ENCODE measurements at regions not wholly inside any gene's neighbourhood (a gene's known extent, or its start where the extent isn't known, plus 50 kb on each side); places are given as distances from the start of the nearest gene placed in this dataset.

DNA sequence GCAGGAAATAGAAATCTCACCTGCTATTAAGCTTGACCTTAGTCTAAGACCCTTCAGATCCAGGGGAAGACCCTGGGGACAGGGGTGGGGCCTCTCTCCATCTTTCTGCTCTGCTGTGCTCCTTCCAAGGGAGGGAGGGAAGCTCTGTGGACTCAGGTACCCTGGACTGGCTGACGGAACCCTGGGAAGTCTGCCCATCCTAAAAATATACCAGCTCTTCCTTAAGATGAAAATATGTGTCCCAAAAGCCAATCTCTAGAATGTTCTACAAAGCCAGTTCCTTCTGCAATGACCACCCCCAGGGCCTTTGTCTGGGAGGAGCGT lies 73.7 kb downstream of the RTL6 start:
- no peak for FAIRE-seq
- no peak for DNase-seq (ENCODE audit: insufficient read length, low spot score)
- TF ChIP-seq SPI1 (IDR thresholded peaks at IDR 0.05; ENCODE audit: low read depth, low read length) (no peak), PAX5 (IDR thresholded peaks at IDR 0.05; ENCODE audit: insufficient read depth, low read length, severe bottlenecking) (no peak), TAF1 (IDR thresholded peaks at IDR 0.05; ENCODE audit: low read depth, low read length) (no peak), POLR2AphosphoS5 (IDR thresholded peaks at IDR 0.05; ENCODE audit: low read depth, low read length) (no peak), POU2F2 (IDR thresholded peaks at IDR 0.05; ENCODE audit: low read depth, low read length) (no peak), POLR2A (IDR thresholded peaks at IDR 0.05; ENCODE audit: low read depth, low read length) (no peak)

- no peak for FAIRE-seq
- no peak for DNase-seq (ENCODE audit: insufficient read length, low spot score)
- TF ChIP-seq POU2F2 (IDR thresholded peaks at IDR 0.05; ENCODE audit: low read depth, low read length) (no peak), POLR2AphosphoS5 (IDR thresholded peaks at IDR 0.05; ENCODE audit: low read depth, low read length) (no peak), POLR2A (IDR thresholded peaks at IDR 0.05; ENCODE audit: low read depth, low read length) (no peak), SPI1 (IDR thresholded peaks at IDR 0.05; ENCODE audit: low read depth, low read length) (no peak), TAF1 (IDR thresholded peaks at IDR 0.05; ENCODE audit: low read depth, low read length) (no peak), PAX5 (IDR thresholded peaks at IDR 0.05; ENCODE audit: insufficient read depth, low read length, severe bottlenecking) (no peak)
Observed at GRCh38 chr22:44423556-44424358, 74.3 kb downstream of the RTL6 start.

DNA sequence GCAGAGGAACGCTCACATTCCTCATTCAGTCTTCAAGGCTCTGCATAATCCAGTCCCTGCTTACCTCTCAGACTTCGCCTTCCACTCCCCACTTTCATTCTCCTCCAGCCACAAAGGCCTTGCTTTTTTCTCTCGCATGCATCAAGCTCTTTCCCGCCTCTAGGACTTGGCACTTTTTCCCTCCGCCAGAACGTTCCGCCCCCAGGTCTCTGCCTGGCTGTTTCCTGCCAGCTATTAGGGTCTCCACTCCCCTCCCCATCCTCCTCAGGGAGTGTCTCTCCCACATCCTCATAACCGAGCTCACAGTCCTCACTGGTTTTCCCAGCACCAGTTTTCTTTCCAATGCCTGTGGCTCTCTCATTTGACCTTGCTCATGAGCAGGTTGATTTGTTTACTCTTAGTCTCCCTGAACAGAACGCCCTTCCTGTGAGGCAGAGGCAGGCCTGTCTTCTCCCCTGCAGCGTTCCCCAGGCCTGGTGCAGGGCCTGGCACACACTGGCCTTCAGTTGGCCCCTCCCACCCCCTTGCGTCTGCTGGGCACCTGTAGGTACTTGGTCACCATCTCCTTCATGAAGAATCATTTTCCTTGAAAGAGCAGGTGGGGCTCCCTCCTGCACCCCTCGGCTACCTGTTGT lies 75.2 kb downstream of the RTL6 start:
- FAIRE-seq: no peak
- no peak for TF ChIP-seq TAF1 (IDR thresholded peaks at IDR 0.05; ENCODE audit: low read depth, low read length)
- no peak for TF ChIP-seq SPI1 (IDR thresholded peaks at IDR 0.05; ENCODE audit: low read depth, low read length)
- no peak for DNase-seq (ENCODE audit: insufficient read length, low spot score)

- no peak for TF ChIP-seq TAF1 (IDR thresholded peaks at IDR 0.05; ENCODE audit: low read depth, low read length)
- no peak for TF ChIP-seq POLR2AphosphoS5 (IDR thresholded peaks at IDR 0.05; ENCODE audit: low read depth, low read length)
- TF ChIP-seq PAX5 (IDR thresholded peaks at IDR 0.05; ENCODE audit: insufficient read depth, low read length, severe bottlenecking): no peak
- TF ChIP-seq POU2F2 (IDR thresholded peaks at IDR 0.05; ENCODE audit: low read depth, low read length): no peak
- TF ChIP-seq POLR2A (IDR thresholded peaks at IDR 0.05; ENCODE audit: low read depth, low read length): no peak
- no peak for TF ChIP-seq SPI1 (IDR thresholded peaks at IDR 0.05; ENCODE audit: low read depth, low read length)
- DNase-seq (ENCODE audit: insufficient read length, low spot score): no peak
- no peak for FAIRE-seq
Observed at GRCh38 chr22:44419429-44419828, 78.6 kb downstream of the RTL6 start.

DNA sequence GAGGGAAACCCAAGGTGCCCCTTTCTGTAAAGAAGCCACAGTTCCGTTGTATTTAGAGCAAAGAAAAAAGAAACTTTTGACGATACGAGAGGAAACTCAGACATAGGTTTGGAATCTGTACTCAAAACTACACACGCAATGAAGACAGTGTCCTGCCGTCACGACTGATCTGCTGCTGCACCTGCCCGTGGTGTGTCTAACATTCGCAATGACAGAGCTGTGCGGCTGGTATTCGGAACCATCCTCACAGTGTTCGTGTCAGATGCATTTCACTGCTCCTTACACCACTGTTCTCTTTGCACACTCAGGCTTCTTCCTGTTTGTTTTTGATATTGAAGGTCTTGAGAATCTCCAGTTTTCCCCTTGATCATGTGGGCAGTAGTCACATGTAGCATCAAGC lies 84.8 kb downstream of the RTL6 start:
- DNase-seq (ENCODE audit: insufficient read length, low spot score): no peak
- TF ChIP-seq PAX5 (IDR thresholded peaks at IDR 0.05; ENCODE audit: insufficient read depth, low read length, severe bottlenecking): no peak
- no peak for TF ChIP-seq TAF1 (IDR thresholded peaks at IDR 0.05; ENCODE audit: low read depth, low read length)
- TF ChIP-seq POLR2AphosphoS5 (IDR thresholded peaks at IDR 0.05; ENCODE audit: low read depth, low read length): no peak
- TF ChIP-seq POU2F2 (IDR thresholded peaks at IDR 0.05; ENCODE audit: low read depth, low read length): no peak
- TF ChIP-seq POLR2A (IDR thresholded peaks at IDR 0.05; ENCODE audit: low read depth, low read length): no peak
- no peak for TF ChIP-seq SPI1 (IDR thresholded peaks at IDR 0.05; ENCODE audit: low read depth, low read length)
- no peak for FAIRE-seq

- DNase-seq (ENCODE audit: insufficient read length, low spot score): no peak
- no peak for FAIRE-seq
- TF ChIP-seq TAF1 (IDR thresholded peaks at IDR 0.05; ENCODE audit: low read depth, low read length): no peak
- TF ChIP-seq POLR2A (IDR thresholded peaks at IDR 0.05; ENCODE audit: low read depth, low read length): no peak
- TF ChIP-seq SPI1 (IDR thresholded peaks at IDR 0.05; ENCODE audit: low read depth, low read length): no peak
- no peak for TF ChIP-seq POU2F2 (IDR thresholded peaks at IDR 0.05; ENCODE audit: low read depth, low read length)
- TF ChIP-seq PAX5 (IDR thresholded peaks at IDR 0.05; ENCODE audit: insufficient read depth, low read length, severe bottlenecking): no peak
- no peak for TF ChIP-seq POLR2AphosphoS5 (IDR thresholded peaks at IDR 0.05; ENCODE audit: low read depth, low read length)
Observed at GRCh38 chr22:44412136-44412731, 85.8 kb downstream of the RTL6 start.

DNA sequence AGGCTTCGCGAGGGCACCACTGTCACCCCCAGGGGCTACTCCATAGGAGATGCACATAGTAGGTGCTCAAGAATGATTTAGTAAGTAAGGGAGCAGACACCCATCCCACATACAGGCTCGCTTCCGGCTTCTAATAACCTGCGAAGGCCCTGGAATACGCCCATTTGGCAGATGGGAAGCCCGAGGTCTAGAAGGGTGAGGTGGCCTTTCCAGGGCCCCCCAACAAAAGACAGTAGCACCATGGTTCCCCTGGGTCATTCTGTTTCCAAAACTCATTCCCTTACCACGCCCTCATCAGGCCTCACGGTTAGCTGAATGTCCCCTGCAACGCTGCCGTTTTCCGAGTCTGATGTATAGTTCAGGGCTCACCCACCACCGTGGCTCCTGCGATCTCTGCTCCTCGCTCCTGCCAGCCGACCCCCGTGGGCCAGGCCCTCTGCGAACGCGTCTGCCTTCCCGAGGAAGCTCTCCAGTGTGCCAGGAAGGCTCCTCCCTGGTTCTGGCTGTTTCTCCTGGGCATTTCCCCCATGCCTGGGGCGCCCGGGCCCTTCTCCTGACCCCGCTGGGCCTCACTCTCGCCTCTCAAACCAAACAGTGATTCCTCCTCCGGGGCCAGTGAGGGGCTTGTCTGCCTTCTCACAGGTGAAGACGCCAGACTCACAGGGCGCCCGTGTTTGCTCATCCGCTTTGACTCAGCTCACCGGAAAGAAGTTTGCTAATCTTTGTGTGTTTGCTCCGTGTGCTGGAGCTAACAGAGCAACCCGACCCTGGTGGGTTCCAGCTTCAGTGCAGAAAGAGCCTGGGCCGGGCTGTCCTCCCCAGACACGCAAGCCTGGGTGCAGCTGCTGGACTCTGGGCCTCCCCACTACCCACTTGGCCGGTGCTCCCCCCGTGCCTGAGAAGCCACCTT lies 86.6 kb downstream of the RTL6 start:
- DNase-seq (ENCODE audit: insufficient read length, low spot score) (no peak), FAIRE-seq (no peak)
- TF ChIP-seq TAF1 (IDR thresholded peaks at IDR 0.05; ENCODE audit: low read depth, low read length) (no peak), POU2F2 (IDR thresholded peaks at IDR 0.05; ENCODE audit: low read depth, low read length) (no peak), POLR2AphosphoS5 (IDR thresholded peaks at IDR 0.05; ENCODE audit: low read depth, low read length) (no peak), SPI1 (IDR thresholded peaks at IDR 0.05; ENCODE audit: low read depth, low read length) (no peak), PAX5 (IDR thresholded peaks at IDR 0.05; ENCODE audit: insufficient read depth, low read length, severe bottlenecking) (no peak)

GRCh38 chr22:44410451-44410991 lies 87.5 kb downstream of the RTL6 start:
- DNase-seq (ENCODE audit: insufficient read length, low spot score): no peak
- FAIRE-seq: no peak
- TF ChIP-seq POLR2AphosphoS5 (IDR thresholded peaks at IDR 0.05; ENCODE audit: low read depth, low read length) (no peak), TAF1 (IDR thresholded peaks at IDR 0.05; ENCODE audit: low read depth, low read length) (no peak), POU2F2 (IDR thresholded peaks at IDR 0.05; ENCODE audit: low read depth, low read length) (no peak)

DNA sequence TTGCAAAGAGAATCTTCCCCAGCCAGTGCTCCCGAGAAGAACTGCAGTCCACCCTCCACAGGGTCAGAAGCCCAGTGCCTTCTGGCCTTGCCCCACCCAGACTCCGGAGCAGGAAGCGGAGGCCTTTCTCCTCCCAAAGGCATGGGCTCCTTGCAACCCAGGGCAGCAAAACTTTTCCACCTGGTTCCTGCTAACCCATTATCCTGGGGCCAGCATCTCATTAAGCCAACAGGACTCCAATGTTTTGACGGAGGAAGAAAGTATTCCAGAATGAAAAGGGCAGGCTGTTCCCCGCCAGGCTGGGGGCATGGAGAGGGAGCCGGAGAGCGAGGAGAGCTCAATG lies 88.1 kb downstream of the RTL6 start:
- no peak for FAIRE-seq

More for the DNA sequence above, 88.1 kb downstream of the RTL6 start:
- TF ChIP-seq POU2F2 (IDR thresholded peaks at IDR 0.05; ENCODE audit: low read depth, low read length): no peak
- DNase-seq (ENCODE audit: insufficient read length, low spot score): no peak
